Lower leg skin (tissue), 4 donors: ENCODE measurements at regions not wholly inside any gene's neighbourhood (a gene's known extent, or its start where the extent isn't known, plus 50 kb on each side); places are given as distances from the start of the nearest gene placed in this dataset.

Source experiments
- DNase-seq, 2 donors: peaks; one replicate each; pipeline ENCODE4 v3.0.0-alpha.2; 2019; ENCODE audit warnings: low spot score in 2 of 2
- H3K4me3 ChIP-seq: fragments of 200-600 bp; sonication (generic); 2 replicates; pipeline ENCODE4 v1.5.1; 2017; ENCODE audit warnings: mild to moderate bottlenecking, low read depth; ENCODE audit not compliant: poor library complexity, severe bottlenecking
- CTCF ChIP-seq, 3 donors: fragments of 450-650 bp; IDR thresholded peaks; one replicate each; pipeline ENCODE4 v1.5.1; 2016; ENCODE audit warnings: antibody characterized with exemption in 3 of 3, mild to moderate bottlenecking in 3 of 3, moderate library complexity in 2 of 3
- POLR2A ChIP-seq, 2 donors: fragments of 450-650 bp; IDR thresholded peaks; one replicate each; pipeline ENCODE4 v1.6.1; 2016 to 2017; ENCODE audit warnings: antibody characterized with exemption in 2 of 2, mild to moderate bottlenecking in 1 of 2, moderate library complexity in 1 of 2
- WGBS, 2 donors: methylation state at CpG; one replicate each; pipeline ENCODE4 v1.1.5; 2018; 5-methylcytosine and 5-hydroxymethylcytosine counted together
- intact Hi-C: fragments of 100-400 bp; cut with DNase I; formaldehyde crosslinking; loops from one replicate; pipeline ENCODE4 v1.15.0; 2023; ENCODE audit warnings: low total_unique reads

DNA sequence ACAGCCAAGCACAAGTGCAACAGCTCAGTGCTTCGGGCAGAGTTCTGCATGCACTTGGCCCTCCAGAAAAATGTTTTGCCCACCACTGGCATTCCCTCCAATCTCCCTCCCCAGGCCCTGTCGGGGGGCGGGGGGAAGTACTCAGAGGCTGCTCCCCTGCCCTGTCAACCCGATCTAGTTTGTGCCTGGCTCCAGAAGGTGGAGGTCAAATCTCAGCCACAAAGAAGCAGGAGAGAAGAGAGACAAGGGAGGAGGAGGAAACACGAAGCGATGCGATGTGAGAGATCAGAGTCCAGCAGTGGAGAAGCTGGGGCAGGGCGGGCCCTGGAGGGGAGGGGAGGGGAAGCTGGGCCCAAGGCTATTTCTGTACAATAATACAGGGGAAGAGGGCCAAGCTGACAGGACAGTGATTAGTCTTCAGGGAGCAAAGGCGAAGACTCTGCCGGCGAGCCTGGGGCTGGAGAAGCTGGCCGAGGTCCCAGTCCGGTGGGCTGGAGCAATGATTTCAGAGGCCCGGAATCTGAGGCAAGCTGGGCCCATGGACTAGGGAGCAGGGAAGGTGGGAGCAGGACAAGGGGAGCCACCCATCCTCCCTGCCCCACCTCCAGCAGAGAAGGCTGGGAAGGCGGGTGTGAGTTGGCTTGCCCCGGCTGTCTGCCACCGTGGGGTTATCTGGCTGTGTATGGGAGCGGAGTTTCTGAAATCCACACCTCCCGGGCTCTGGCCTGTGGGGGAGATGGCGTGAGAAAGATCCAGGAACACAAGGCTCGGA is 167.1 kb downstream of the EFNB1 start:
- intact Hi-C loops, result no loop called here
- H3K4me3 ChIP-seq, result no peak overlapping the region
- TF ChIP-seq CTCF (IDR thresholded peaks at IDR 0.05) (no peak), POLR2A (IDR thresholded peaks at IDR 0.05) (no peak)
- WGBS, 2 donors, result 41 to 56% methylated on average over 18 to 21 of the region's 21 CpGs
- peak in 1 of 2 donors; percentile 85 for DNase-seq

GRCh38 chrX:68995386-68995779 is 166.6 kb downstream of the EFNB1 start:
- no peak overlapping the region for H3K4me3 ChIP-seq
- TF ChIP-seq POLR2A (IDR thresholded peaks at IDR 0.05) (no peak), CTCF (IDR thresholded peaks at IDR 0.05) (no peak)
- peak in 1 of 2 donors; percentile 72 for DNase-seq
- 71 to 72% methylated on average over 2 to 3 of the region's 3 CpGs for WGBS, 2 donors
- intact Hi-C loops, result no loop called here

DNA sequence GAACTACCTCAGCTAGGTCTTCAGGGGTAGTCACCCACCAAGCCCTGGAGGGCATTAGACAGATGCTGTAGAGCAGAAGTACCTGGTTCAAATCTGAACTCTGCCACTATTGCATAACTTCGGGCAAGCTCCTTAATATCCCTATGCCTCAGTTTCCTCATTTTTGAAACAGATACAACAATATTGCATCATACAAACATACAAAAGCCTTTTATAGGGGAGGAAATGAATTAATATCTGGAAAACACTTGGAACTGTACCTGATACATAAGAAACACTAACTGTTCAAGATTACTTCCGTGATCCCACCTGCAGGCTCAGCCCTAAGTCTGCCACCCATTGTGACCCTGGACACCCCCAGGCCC is 166.1 kb downstream of the EFNB1 start:
- DNase-seq, result no peak
- TF ChIP-seq POLR2A (IDR thresholded peaks at IDR 0.05) (no peak), CTCF (IDR thresholded peaks at IDR 0.05) (no peak)
- no peak overlapping the region for H3K4me3 ChIP-seq
- intact Hi-C loops, result no loop called here
- WGBS, 2 donors, result 92 to 93% methylated on average over 2 of the region's 2 CpGs

- TF ChIP-seq POLR2A (IDR thresholded peaks at IDR 0.05) (no peak), CTCF (IDR thresholded peaks at IDR 0.05) (no peak)
- intact Hi-C loops, result no loop called here
- DNase-seq, result peak in 1 of 2 donors; percentile 77
- no peak overlapping the region for H3K4me3 ChIP-seq
- WGBS, 2 donors, result 75 to 92% methylated on average over 1 to 7 of the region's 7 CpGs
These were observed 165.5 kb downstream of the EFNB1 start for GRCh38 chrX:68994135-68994890.

DNA sequence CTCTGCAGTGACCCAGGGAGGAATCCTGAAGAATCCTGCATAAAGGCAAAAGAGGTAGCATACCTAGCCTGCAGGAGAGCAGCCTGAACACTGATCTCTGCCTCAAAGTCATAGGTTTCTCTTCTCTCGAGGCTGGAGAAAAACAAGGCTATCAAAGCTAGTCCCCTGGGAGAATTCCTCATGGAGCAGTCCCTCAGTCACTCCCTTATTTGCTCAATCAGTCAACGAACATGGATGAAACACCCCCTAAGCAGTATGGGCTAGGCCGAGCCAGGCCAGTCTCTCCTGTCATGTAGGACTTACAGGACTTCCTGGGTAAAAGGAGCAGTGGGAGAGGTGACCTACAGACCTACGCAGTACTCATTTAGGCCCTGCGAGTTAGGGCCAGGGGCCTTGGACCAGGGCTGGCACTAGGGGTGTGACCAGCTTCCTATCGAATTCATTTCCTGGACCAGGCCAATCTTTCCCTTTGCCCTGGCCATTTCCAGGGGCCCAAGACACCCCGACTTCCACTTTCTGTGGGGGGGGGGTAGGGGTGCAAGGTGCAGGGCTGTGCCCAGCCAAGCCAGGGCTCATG is 164.1 kb downstream of the EFNB1 start:
- 54 to 75% methylated on average over 2 to 7 of the region's 7 CpGs for WGBS, 2 donors
- DNase-seq, result peak in 1 of 2 donors; percentile 70
- intact Hi-C loops, result no loop called here
- H3K4me3 ChIP-seq, result no peak overlapping the region
- TF ChIP-seq CTCF (IDR thresholded peaks at IDR 0.05) (no peak), POLR2A (IDR thresholded peaks at IDR 0.05) (no peak)
